Activated CD8-positive, alpha-beta T cell treated with anti-CD3 and anti-CD28 coated beads, Interleukin-2, amount 10 ng/mL, durations not matched to agents 7 days and 5 days (primary cell): ENCODE measurements at regions not wholly inside any gene's neighbourhood (a gene's known extent, or its start where the extent isn't known, plus 50 kb on each side); places are given as distances from the start of the nearest gene placed in this dataset.

ENCODE experiments used
- ATAC-seq: fragments of 150-1000 bp; cut with Tn5 transposase; one replicate; pipeline ENCODE4 v1.10.0; 2021; ENCODE audit warnings: moderate library complexity
- CTCF ChIA-PET: fragments of 350-600 bp; sonication (Branson Sonifier 250); formaldehyde crosslinking; loops from one replicate; lab custom pipeline; 2021; ENCODE audit warnings: antibody characterized with exemption; lab: Charles Lee
- POLR2A ChIA-PET: fragments of 350-600 bp; sonication (Branson Sonifier 250); formaldehyde crosslinking; loops from one replicate; lab custom pipeline; 2021; ENCODE audit warnings: antibody characterized with exemption; lab: Charles Lee
- DNase-seq: peaks from one replicate; pipeline ENCODE4 v3.0.0-alpha.2; 2020
- H3K27ac Mint-ChIP-seq: one replicate; pipeline ENCODE4 v1.8.0; 2021; ENCODE audit warnings: mild to moderate bottlenecking, mixed read lengths
- H3K27me3 Mint-ChIP-seq: one replicate; pipeline ENCODE4 v1.8.0; 2021; ENCODE audit warnings: low read depth, mixed read lengths
- H3K36me3 Mint-ChIP-seq: one replicate; pipeline ENCODE4 v1.8.0; 2021; ENCODE audit warnings: low read depth, mixed read lengths
- H3K4me1 Mint-ChIP-seq: one replicate; pipeline ENCODE4 v1.8.0; 2021; ENCODE audit warnings: low read depth, mixed read lengths
- H3K4me3 Mint-ChIP-seq: one replicate; pipeline ENCODE4 v1.8.0; 2021; ENCODE audit warnings: mild to moderate bottlenecking, mixed read lengths
- H3K9me3 Mint-ChIP-seq: one replicate; pipeline ENCODE4 v1.8.0; 2022; ENCODE audit warnings: mixed read lengths; ENCODE audit not compliant: insufficient read depth

DNA sequence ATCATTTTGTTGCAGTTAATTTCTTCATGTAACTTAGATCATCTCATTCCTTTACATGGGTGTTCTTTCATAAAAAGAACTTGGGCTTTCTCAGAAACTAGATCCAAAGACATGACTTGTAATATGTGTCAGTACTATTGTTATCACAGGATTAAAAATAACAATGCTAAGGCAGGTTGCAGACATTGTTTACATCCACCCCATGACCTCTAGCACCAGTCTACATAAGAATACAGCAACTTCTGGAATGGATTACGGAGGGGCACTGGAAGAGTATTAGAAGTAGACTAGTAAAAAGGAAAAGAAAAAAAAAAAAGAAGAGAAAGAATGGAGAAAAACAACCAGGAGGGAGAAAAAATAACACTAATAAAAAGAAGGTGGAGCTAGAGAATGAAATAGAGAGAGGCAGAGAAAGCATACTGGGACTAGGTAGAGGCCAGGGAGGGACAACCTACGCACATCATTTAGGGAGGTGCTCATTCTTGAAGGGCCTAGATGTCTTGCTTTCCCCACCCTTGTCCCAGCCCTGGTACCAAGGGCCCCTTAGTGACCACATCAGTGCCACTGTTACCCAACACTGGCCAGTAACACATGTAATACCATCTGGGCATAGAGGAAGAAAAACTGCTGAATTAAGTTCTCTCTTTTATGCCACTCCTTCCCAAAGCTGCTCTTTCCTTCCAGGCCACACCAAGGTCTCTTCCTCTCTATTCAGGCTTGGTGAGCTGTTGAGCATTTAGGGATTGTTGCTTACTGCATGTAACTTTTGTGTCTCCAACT is 70.6 kb upstream of the KLF7 start:
- Mint-ChIP-seq H3K36me3 (no peaks in the 10 kb centered on the region), H3K4me1 (peaks cover 4% of the 10 kb centered on the region), H3K9me3 (no peaks in the 10 kb centered on the region), H3K27me3 (no peaks in the 10 kb centered on the region), H3K4me3 (no peak overlapping the region), H3K27ac (no peak overlapping the region)
- ChIA-PET POLR2A (no interaction called here), CTCF (no interaction called here)
- ATAC-seq: no peak
- no peak for DNase-seq

DNA sequence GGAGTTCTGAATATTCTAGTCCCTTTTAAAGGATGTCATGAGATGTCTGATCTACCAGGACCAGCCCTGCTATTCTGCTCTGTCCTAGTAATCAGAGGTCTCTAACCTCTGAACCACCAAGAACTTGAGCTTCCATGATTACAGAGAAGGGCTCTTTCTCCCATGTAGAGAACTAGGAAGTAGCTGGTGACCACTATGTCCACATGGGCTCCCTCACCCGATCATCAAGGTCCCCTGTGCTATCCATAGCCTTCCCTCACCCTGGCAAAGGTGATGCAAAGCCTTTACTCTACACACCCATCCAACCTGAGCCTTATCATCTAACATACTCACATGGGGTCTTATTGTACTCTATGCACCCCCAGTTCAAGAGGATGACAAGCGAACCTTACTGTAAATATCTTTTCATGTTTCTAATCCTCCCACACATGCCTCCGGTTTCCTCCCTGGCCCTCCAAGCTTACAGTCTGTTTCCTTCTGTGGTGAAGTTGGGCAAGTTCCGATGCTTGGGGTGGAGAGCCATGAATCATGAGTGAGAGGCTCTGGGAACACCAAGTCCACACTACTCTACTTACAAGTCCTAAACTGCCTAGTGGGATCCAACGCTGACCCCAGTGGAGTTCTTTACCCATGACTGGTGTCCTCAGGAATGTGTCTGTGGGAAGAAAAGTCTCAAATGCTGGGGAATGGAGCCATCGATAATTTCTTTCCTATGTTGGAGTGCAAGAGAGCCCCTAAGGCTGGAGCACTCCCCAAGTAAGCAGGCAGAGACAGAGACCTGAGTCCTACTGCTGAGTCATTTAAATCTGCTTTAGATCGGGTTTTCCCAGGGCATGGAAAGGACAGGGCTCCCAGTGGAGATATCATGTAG is 73.3 kb upstream of the KLF7 start:
- no peak overlapping the region for H3K4me3 Mint-ChIP-seq
- DNase-seq: no peak
- CTCF ChIA-PET: interaction anchor here (0.8 to 1.5 kb wide), 6 partner anchors 8 to 438 kb away, joined by 3 to 4 read pairs (median 3); no protein-coding TSS in a partner anchor

DNA sequence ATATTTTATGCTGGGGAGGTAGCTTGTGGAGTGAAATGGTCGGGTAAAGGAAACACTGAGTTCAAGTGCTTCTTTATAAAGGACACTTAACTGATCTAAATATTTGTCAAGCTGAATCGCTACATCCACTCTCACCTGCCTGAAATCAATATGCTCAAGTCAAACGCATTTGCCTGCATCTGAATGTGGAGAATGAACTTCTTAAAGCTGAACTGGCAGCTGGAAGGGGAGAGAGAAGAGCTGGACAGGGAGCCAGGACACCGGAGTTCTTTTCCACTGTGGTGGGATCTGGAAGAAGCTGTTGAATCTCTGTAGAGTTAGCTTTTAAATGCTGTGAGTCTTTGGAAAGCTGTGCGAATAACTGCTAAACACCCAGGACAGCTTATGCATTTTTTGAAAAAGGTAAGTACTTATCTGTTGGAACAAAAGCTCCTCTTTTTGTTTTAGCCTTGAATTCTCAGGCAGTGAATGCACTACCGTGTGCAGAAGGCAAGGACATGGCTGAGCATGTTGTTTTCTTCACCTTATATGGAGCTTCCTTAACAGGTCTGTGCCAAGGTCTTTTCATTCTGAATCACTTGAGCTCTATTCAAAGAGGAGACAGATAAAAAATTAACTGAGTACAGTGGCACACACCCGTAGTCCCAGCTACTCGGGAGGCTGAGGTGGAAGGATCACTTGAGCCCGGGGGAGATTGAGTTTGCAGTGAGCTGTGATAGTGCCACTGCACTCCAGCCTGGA is 74.2 kb upstream of the KLF7 start:
- ATAC-seq: no peak
- POLR2A ChIA-PET: interaction anchor here (0.9 to 1.6 kb wide), 2 partner anchors 13 to 74 kb away, joined by 3 to 4 read pairs; partner anchors contain the start of gene KLF7
- Mint-ChIP-seq H3K9me3 (no peaks in the 10 kb centered on the region), H3K4me3 (no peak overlapping the region), H3K36me3 (no peaks in the 10 kb centered on the region), H3K27ac (no peak overlapping the region), H3K27me3 (no peaks in the 10 kb centered on the region), H3K4me1 (peaks cover 10% of the 10 kb centered on the region)
- CTCF ChIA-PET: interaction anchor here (0.8 to 1.5 kb wide), 6 partner anchors 9 to 132 kb away, joined by 3 to 5 read pairs (median 3); no protein-coding TSS in a partner anchor
- no peak for DNase-seq

More for the DNA sequence above, 73.3 kb upstream of the KLF7 start:
- Mint-ChIP-seq H3K36me3 (no peaks in the 10 kb centered on the region), H3K27ac (no peak overlapping the region), H3K4me1 (peaks cover 9% of the 10 kb centered on the region), H3K9me3 (no peaks in the 10 kb centered on the region), H3K27me3 (no peaks in the 10 kb centered on the region)
- POLR2A ChIA-PET: interaction anchor here (0.6 to 1.6 kb wide), 3 partner anchors 12 to 73 kb away, joined by 3 to 4 read pairs (median 3); partner anchors contain the start of gene KLF7
- ATAC-seq: no peak

DNA sequence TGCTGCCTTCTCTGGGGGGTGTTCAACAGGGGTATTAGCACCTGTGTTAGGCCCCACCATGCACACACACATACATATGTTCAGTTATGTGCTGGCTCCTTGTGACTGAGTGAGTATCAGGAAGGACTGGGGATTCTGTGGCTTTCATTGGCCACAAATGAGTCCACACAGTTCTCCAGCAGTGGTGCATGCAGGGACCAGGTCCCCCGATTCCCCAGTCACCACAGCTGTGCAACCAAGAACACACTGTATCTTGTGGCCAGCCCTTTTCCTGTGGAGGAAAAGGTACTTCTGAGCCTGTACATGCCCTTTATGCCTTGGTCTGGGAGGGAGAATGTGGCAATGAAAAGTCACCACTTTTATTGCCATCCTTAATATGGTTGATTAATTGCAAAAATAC is 74.9 kb upstream of the KLF7 start:
- H3K4me1 Mint-ChIP-seq: peaks cover 10% of the 10 kb centered on the region
- CTCF ChIA-PET: interaction anchor here (0.9 to 1.5 kb wide), 4 partner anchors 11 to 133 kb away, joined by 3 to 5 read pairs (median 4); no protein-coding TSS in a partner anchor
- ATAC-seq: peak; percentile 51
- no peaks in the 10 kb centered on the region for H3K9me3 Mint-ChIP-seq
- POLR2A ChIA-PET: interaction anchor here (1.0 kb wide), 1 partner anchor 74 kb away, joined by 4 read pairs; no protein-coding TSS in a partner anchor
- DNase-seq: peak; percentile 32
- no peaks in the 10 kb centered on the region for H3K36me3 Mint-ChIP-seq
- H3K27me3 Mint-ChIP-seq: no peaks in the 10 kb centered on the region
- no peak overlapping the region for H3K27ac Mint-ChIP-seq
- no peak overlapping the region for H3K4me3 Mint-ChIP-seq

DNA sequence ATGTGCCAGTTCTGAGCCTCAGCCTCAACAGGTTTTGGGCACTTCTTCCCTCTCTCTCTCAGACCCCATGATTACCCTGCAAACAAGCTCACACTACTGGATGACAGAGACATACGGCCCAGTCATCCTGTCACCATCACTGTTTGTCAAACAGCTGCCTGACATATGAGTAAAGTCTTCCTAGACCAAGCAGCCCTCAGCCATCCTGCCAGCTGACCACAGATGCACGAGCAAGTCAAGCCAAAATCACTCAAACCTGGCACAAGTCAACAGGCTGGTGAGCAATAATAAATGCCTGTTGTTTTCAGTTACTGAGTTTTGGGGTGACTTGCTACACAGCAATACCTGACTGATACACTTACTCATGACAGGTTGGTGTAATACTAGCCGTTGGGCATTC is 75.5 kb upstream of the KLF7 start:
- POLR2A ChIA-PET: interaction anchor here (0.5 to 1.0 kb wide), 2 partner anchors 74 to 75 kb away, joined by 3 to 4 read pairs; partner anchors contain the start of gene KLF7
- no peak for ATAC-seq

DNA sequence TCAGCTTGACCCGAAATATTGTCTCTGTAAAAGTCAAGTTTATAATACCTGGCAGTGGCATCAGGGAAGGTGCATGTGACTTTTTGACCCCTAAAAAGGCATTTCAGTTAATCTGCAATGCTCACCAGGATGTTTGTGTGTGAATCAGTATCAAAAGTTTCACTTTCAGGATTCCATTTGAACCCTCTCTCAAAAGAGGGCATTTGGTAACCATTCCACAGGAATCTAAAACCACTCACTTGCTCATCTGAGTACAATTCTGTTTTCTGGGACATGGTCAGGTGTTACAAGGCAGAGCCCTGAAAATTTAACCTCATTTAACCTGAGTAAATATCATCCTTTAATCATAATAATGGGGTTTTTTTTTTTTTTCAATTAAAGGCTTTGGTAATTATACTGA is 77.9 kb upstream of the KLF7 start:
- DNase-seq: no peak

More for the DNA sequence above, 75.5 kb upstream of the KLF7 start:
- H3K36me3 Mint-ChIP-seq: no peaks in the 10 kb centered on the region
- H3K27ac Mint-ChIP-seq: no peak overlapping the region
- DNase-seq: peak; percentile 34
- H3K27me3 Mint-ChIP-seq: no peaks in the 10 kb centered on the region
- peaks cover 10% of the 10 kb centered on the region for H3K4me1 Mint-ChIP-seq
- no peaks in the 10 kb centered on the region for H3K9me3 Mint-ChIP-seq
- no peak overlapping the region for H3K4me3 Mint-ChIP-seq
- CTCF ChIA-PET: no interaction called here

DNA sequence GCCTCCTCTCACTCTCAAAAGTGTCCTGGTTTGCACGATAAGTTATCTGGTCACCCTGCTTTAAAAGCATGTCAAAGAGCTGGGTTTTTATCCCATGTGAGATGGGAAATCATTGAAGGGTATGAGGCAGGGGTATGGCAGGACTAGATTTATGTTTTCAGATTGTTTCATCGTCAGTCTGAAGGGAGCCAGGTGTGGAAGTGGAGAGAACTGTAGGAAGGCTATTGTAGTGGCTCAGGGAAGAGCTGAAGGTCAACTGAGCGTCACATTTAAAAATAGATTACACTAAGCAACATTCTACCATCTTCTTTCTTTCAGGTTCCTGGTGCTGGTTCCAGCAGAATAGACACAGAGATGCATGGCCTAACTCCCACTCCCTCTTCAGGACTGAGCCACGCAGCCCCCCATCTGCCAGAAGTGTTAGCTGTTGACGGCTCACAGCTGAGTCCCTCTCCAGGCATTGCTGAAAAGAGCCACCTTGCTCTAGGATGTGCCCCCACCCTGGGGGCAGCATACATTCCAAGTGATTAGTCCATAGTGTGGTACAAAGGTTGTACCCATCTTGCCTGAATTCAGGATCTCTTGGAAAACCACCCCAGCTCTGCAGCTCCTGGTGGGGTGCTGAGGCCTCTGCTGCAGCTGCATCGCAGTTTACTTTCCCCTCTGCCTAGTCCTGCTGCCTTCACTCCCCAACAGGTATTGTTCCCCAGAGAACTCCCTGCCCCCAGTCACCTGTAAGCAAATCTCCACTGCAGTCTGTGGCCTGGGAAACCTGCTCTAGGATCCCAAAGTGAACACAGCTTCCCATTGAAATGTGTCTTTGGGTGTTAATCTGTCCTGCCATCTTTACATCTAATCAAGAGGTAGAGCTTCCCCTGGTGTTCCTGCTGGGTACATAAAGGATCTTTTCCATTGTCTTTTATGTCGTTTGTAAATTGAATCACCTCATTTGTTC is 79.5 kb upstream of the KLF7 start:
- peaks cover 12% of the 10 kb centered on the region for H3K4me1 Mint-ChIP-seq
- ATAC-seq (no peak), DNase-seq (no peak)
- no peaks in the 10 kb centered on the region for H3K9me3 Mint-ChIP-seq
- H3K36me3 Mint-ChIP-seq: no peaks in the 10 kb centered on the region
- no peak overlapping the region for H3K4me3 Mint-ChIP-seq
- no peak overlapping the region for H3K27ac Mint-ChIP-seq
- POLR2A ChIA-PET: no interaction called here
- H3K27me3 Mint-ChIP-seq: no peaks in the 10 kb centered on the region
- CTCF ChIA-PET: interaction anchor here (1.4 kb wide), 1 partner anchor 227 kb away, joined by 5 read pairs; no protein-coding TSS in a partner anchor

More for the DNA sequence above, 77.9 kb upstream of the KLF7 start:
- no peaks in the 10 kb centered on the region for H3K36me3 Mint-ChIP-seq
- H3K4me3 Mint-ChIP-seq: no peak overlapping the region
- no peaks in the 10 kb centered on the region for H3K9me3 Mint-ChIP-seq
- ChIA-PET POLR2A (interaction anchor here (1.1 kb wide), 1 partner anchor 287 kb away, joined by 6 read pairs; the partner anchor contains the start of gene CREB1), CTCF (interaction anchor here (0.7 kb wide), 1 partner anchor 229 kb away, joined by 3 read pairs; no protein-coding TSS in a partner anchor)
- H3K27ac Mint-ChIP-seq: no peak overlapping the region
- no peaks in the 10 kb centered on the region for H3K27me3 Mint-ChIP-seq
- H3K4me1 Mint-ChIP-seq: peaks cover 10% of the 10 kb centered on the region
- no peak for ATAC-seq

DNA sequence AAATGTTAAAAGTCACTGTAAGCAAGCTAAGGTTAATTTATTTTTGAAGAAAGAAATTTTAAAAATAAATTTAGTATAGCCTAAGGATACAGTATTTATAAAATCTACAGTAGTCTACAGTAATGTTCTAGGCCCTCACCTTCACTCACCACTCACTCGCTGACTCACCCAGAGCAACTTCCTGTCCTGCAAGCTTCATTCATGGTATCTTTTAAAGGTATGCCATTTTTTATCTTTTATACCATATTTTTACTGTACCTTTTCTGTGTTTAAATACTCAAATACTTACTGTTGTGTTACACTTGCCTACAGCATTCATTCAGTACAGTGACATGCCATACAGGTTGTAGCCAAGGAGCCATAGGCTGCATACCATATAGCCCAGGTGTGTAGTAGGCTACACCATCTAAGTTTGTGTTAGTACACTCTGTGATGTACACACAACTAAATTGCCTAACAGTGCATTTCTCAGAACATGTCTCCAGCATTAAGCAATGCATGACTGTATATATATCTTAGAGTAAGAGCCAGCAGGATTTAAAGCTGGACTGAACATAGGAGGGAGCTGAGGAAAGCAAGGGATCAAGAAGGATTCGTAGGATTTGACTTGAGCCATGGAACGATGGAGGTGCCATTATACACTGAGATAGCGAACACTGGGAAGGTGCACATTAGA is 83.1 kb upstream of the KLF7 start:
- no peaks in the 10 kb centered on the region for H3K36me3 Mint-ChIP-seq
- H3K27ac Mint-ChIP-seq: no peak overlapping the region
- DNase-seq: no peak
- POLR2A ChIA-PET: no interaction called here
- no peaks in the 10 kb centered on the region for H3K27me3 Mint-ChIP-seq
- ATAC-seq: no peak
- CTCF ChIA-PET: no interaction called here
- no peaks in the 10 kb centered on the region for H3K9me3 Mint-ChIP-seq
- H3K4me3 Mint-ChIP-seq: no peak overlapping the region
- peaks cover 5% of the 10 kb centered on the region for H3K4me1 Mint-ChIP-seq

DNA sequence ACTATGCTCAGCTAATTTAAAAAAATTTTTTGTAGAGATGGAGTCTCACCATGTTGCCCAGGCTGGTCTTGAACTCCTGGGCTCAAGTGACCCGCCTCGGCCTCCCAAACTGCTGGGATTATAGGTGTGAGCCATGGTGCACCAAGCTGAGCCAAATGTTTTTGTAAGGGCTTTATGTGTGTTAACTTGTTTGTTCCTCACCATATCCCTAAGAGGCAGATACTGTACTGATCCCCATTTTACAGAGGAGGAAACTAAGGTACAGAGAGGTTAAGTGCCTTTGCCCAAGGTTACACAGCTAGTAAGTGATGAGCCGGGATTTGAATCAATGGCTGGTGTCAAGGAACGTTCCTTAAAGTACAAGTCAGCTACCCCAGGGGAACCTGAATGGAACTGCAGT is 85.3 kb upstream of the KLF7 start:
- Mint-ChIP-seq H3K27me3 (peaks cover 3% of the 10 kb centered on the region), H3K9me3 (no peaks in the 10 kb centered on the region), H3K4me3 (no peak overlapping the region), H3K36me3 (no peaks in the 10 kb centered on the region), H3K27ac (no peak overlapping the region), H3K4me1 (peaks cover 2% of the 10 kb centered on the region)
- ATAC-seq (no peak), DNase-seq (no peak)
- ChIA-PET CTCF (interaction anchor here (0.6 to 2.7 kb wide), 3 partner anchors 10 to 487 kb away, joined by 3 to 6 read pairs (median 3); no protein-coding TSS in a partner anchor), POLR2A (interaction anchor here (0.6 kb wide), 1 partner anchor 738 kb away, joined by 3 read pairs; no protein-coding TSS in a partner anchor)
